ENCODE measurements at regions not wholly inside any gene's neighbourhood (a gene's known extent, or its start where the extent isn't known, plus 50 kb on each side); places are given as distances from the start of the nearest gene placed in this dataset.

GRCh38 chrX:104432321-104432720 is 133.7 kb upstream of the IL1RAPL2 start:
- no peaks in the 10 kb centered on the region for H3K27me3 Mint-ChIP-seq (ENCODE audit: low read depth)
- no peak for TF ChIP-seq CTCF (IDR thresholded peaks at IDR 0.05; ENCODE audit: unreplicated experiment in 3 of 3)
- no peak overlapping the region for H3K4me3 Mint-ChIP-seq
- H3K27ac Mint-ChIP-seq, result no peak overlapping the region
- H3K4me1 Mint-ChIP-seq, result no peaks in the 10 kb centered on the region
- H3K9me3 Mint-ChIP-seq, result peaks cover 5% of the 10 kb centered on the region
- H3K36me3 Mint-ChIP-seq (ENCODE audit: low read depth), result no peaks in the 10 kb centered on the region

- TF ChIP-seq CTCF (IDR thresholded peaks at IDR 0.05; ENCODE audit: unreplicated experiment in 3 of 3), result no peak
- Mint-ChIP-seq H3K4me3 (no peak overlapping the region), H3K9me3 (peaks cover 5% of the 10 kb centered on the region), H3K4me1 (peaks cover 7% of the 10 kb centered on the region), H3K27ac (no peak overlapping the region), H3K27me3 (ENCODE audit: low read depth) (no peaks in the 10 kb centered on the region), H3K36me3 (ENCODE audit: low read depth) (no peaks in the 10 kb centered on the region)
These were observed 135.3 kb upstream of the IL1RAPL2 start for GRCh38 chrX:104430742-104431119.

GRCh38 chrX:104430072-104430741 is 135.8 kb upstream of the IL1RAPL2 start:
- no peak overlapping the region for H3K4me3 Mint-ChIP-seq
- peaks cover 5% of the 10 kb centered on the region for H3K9me3 Mint-ChIP-seq
- no peak overlapping the region for H3K27ac Mint-ChIP-seq
- H3K4me1 Mint-ChIP-seq, result peaks cover 7% of the 10 kb centered on the region
- no peaks in the 10 kb centered on the region for H3K36me3 Mint-ChIP-seq (ENCODE audit: low read depth)
- no peak for TF ChIP-seq CTCF (IDR thresholded peaks at IDR 0.05; ENCODE audit: unreplicated experiment in 3 of 3)
- no peaks in the 10 kb centered on the region for H3K27me3 Mint-ChIP-seq (ENCODE audit: low read depth)

- Mint-ChIP-seq H3K27ac (no peak overlapping the region), H3K36me3 (ENCODE audit: low read depth) (no peaks in the 10 kb centered on the region), H3K4me1 (peaks cover 7% of the 10 kb centered on the region), H3K9me3 (peaks cover under 1% of the 10 kb centered on the region), H3K4me3 (no peak overlapping the region), H3K27me3 (ENCODE audit: low read depth) (no peaks in the 10 kb centered on the region)
- no peak for TF ChIP-seq CTCF (IDR thresholded peaks at IDR 0.05; ENCODE audit: unreplicated experiment in 3 of 3)
These were observed 137.8 kb upstream of the IL1RAPL2 start for GRCh38 chrX:104428231-104428630.

- Mint-ChIP-seq H3K4me1 (peaks cover 7% of the 10 kb centered on the region), H3K4me3 (no peak overlapping the region), H3K27ac (no peak overlapping the region), H3K36me3 (ENCODE audit: low read depth) (no peaks in the 10 kb centered on the region), H3K9me3 (no peaks in the 10 kb centered on the region), H3K27me3 (ENCODE audit: low read depth) (no peaks in the 10 kb centered on the region)
- no peak for TF ChIP-seq CTCF (IDR thresholded peaks at IDR 0.05; ENCODE audit: unreplicated experiment in 3 of 3)
These were observed 138.3 kb upstream of the IL1RAPL2 start for GRCh38 chrX:104427693-104428092.

GRCh38 chrX:104427073-104427472 is 138.9 kb upstream of the IL1RAPL2 start:
- Mint-ChIP-seq H3K4me1 (peaks cover 7% of the 10 kb centered on the region), H3K27ac (peak overlapping the region in 2 of 3 experiments; percentile 20 to 66), H3K9me3 (no peaks in the 10 kb centered on the region), H3K27me3 (ENCODE audit: low read depth) (no peaks in the 10 kb centered on the region), H3K4me3 (no peak overlapping the region), H3K36me3 (ENCODE audit: low read depth) (no peaks in the 10 kb centered on the region)
- no peak for TF ChIP-seq CTCF (IDR thresholded peaks at IDR 0.05; ENCODE audit: unreplicated experiment in 3 of 3)
